Liver (tissue), 7 donors: ENCODE measurements at regions not wholly inside any gene's neighbourhood (a gene's known extent, or its start where the extent isn't known, plus 50 kb on each side); places are given as distances from the start of the nearest gene placed in this dataset.

ENCODE experiments used
- DNase-seq: peaks from one replicate; pipeline ENCODE4 v3.0.0-alpha.2; 2017; ENCODE audit warnings: low spot score
- H3K27ac ChIP-seq, 2 donors: one replicate each; pipeline ENCODE4 v1.7.0; 2013; ENCODE audit warnings: inconsistent platforms in 2 of 2, low read length in 2 of 2, control low read depth in 1 of 2, low read depth in 1 of 2, mild to moderate bottlenecking in 1 of 2
- H3K27me3 ChIP-seq, 4 donors: one replicate each; pipeline versions ENCODE4 v1.6.1 to v1.7.0; 2013; ENCODE audit warnings: low read length in 3 of 4, inconsistent platforms in 1 of 4, mild to moderate bottlenecking in 1 of 4, moderate library complexity in 1 of 4; ENCODE audit not compliant: control insufficient read depth in 4 of 4, insufficient read depth in 4 of 4
- H3K36me3 ChIP-seq, 4 donors: one replicate each; pipeline versions ENCODE4 v1.6.1 to v1.7.0; 2013; ENCODE audit warnings: low read length in 3 of 4, mild to moderate bottlenecking in 3 of 4, low read depth in 1 of 4, moderate library complexity in 1 of 4; ENCODE audit not compliant: control insufficient read depth in 4 of 4, insufficient read depth in 3 of 4
- H3K4me1 ChIP-seq, 4 donors: one replicate each; pipeline versions ENCODE4 v1.6.1 to v1.7.0; 2013; ENCODE audit warnings: low read length in 3 of 4, mild to moderate bottlenecking in 3 of 4, moderate library complexity in 1 of 4; ENCODE audit not compliant: control insufficient read depth in 4 of 4, insufficient read depth in 4 of 4
- H3K4me3 ChIP-seq, 3 donors: one replicate each; pipeline versions ENCODE4 v1.6.1 to v1.7.0; 2013; ENCODE audit warnings: low read length in 3 of 3, control low read depth in 1 of 3, low read depth in 1 of 3, mild to moderate bottlenecking in 1 of 3
- H3K9ac ChIP-seq, 2 donors: one replicate each; pipeline ENCODE4 v1.7.0; 2013; ENCODE audit warnings: low read length in 2 of 2, mild to moderate bottlenecking in 2 of 2, moderate library complexity in 2 of 2, control low read depth in 1 of 2, low read depth in 1 of 2
- H3K9me3 ChIP-seq, 4 donors: one replicate each; pipeline versions ENCODE4 v1.6.1 to v1.7.0; 2013; ENCODE audit warnings: low read length in 3 of 4; ENCODE audit not compliant: control insufficient read depth in 4 of 4
- ATF3 ChIP-seq: IDR thresholded peaks from 2 replicates; pipeline ENCODE4 v1.6.1; 2016; ENCODE audit warnings: antibody characterized with exemption
- EGR1 ChIP-seq, 2 donors: IDR thresholded peaks; 2 replicates each; pipeline ENCODE4 v1.6.1; 2016 to 2018; ENCODE audit warnings: antibody characterized with exemption in 2 of 2, low read depth in 2 of 2
- FOXA1 ChIP-seq: IDR thresholded peaks from 2 replicates; pipeline ENCODE4 v1.6.1; 2016; ENCODE audit warnings: antibody characterized with exemption
- FOXA2 ChIP-seq: IDR thresholded peaks from 2 replicates; pipeline ENCODE4 v1.6.1; 2016; ENCODE audit warnings: antibody characterized with exemption
- GABPA ChIP-seq, 2 donors: IDR thresholded peaks in 1 of 2; conservative IDR thresholded peaks in 1 of 2; 2 replicates each; pipeline ENCODE4 v1.6.1; 2016; ENCODE audit warnings: antibody characterized with exemption in 2 of 2, mild to moderate bottlenecking in 1 of 2, moderate library complexity in 1 of 2
- HNF4A ChIP-seq, 2 donors: conservative IDR thresholded peaks; 2 replicates each; pipeline ENCODE4 v1.6.1; 2016; ENCODE audit warnings: antibody characterized with exemption in 2 of 2, mild to moderate bottlenecking in 2 of 2
- HNF4G ChIP-seq: IDR thresholded peaks from 2 replicates; pipeline ENCODE4 v1.6.1; 2016; ENCODE audit warnings: antibody characterized with exemption
- JUND ChIP-seq, 2 donors: IDR thresholded peaks; 2 replicates each; pipeline ENCODE4 v1.6.1; 2016; ENCODE audit warnings: antibody characterized with exemption in 2 of 2
- NR2F2 ChIP-seq: IDR thresholded peaks from 2 replicates; pipeline ENCODE4 v1.6.1; 2016; ENCODE audit warnings: antibody characterized with exemption
- RAD21 ChIP-seq, 2 donors: IDR thresholded peaks; 2 replicates each; pipeline ENCODE4 v1.6.1; 2016; ENCODE audit warnings: antibody characterized with exemption in 2 of 2, mild to moderate bottlenecking in 2 of 2
- REST ChIP-seq: IDR thresholded peaks from 2 replicates; pipeline ENCODE4 v1.6.1; 2016; ENCODE audit warnings: antibody characterized with exemption, mild to moderate bottlenecking
- RXRA ChIP-seq, 2 donors: IDR thresholded peaks; 2 replicates each; pipeline ENCODE4 v1.6.1; 2017 to 2018; ENCODE audit warnings: antibody characterized with exemption in 2 of 2, mild to moderate bottlenecking in 1 of 2
- SP1 ChIP-seq: IDR thresholded peaks from 2 replicates; pipeline ENCODE4 v1.6.1; 2018; ENCODE audit warnings: antibody characterized with exemption, mild to moderate bottlenecking
- TAF1 ChIP-seq: conservative IDR thresholded peaks from 2 replicates; pipeline ENCODE4 v1.6.1; 2016; ENCODE audit warnings: antibody characterized with exemption, mild to moderate bottlenecking
- YY1 ChIP-seq: IDR thresholded peaks from 2 replicates; pipeline ENCODE4 v1.6.1; 2016; ENCODE audit warnings: antibody characterized with exemption, mild to moderate bottlenecking
- WGBS: extraction: QIAGEN DNeasy Blood & Tissue Kit; methylation state at CpG from one replicate; pipeline ENCODE4 v1.1.7; 2013; 5-methylcytosine and 5-hydroxymethylcytosine counted together
- TF ChIP-seq, protein P1 (sequence below): IDR thresholded peaks from 2 replicates; pipeline ENCODE4 v1.6.1; 2016; ENCODE audit warnings: antibody characterized with exemption
- donor health status: healthy.
- donor health status: healthy.
- donor health status: healthy.
- donor health status: healthy.

- Histone ChIP-seq H3K9ac (no peak overlapping the region), H3K27me3 (peaks cover 0 to 3% (median 0%) of the 10 kb centered on the region in 4 donors), H3K4me3 (no peak overlapping the region), H3K4me1 (no peaks in the 10 kb centered on the region), H3K9me3 (no peaks in the 10 kb centered on the region), H3K27ac (no peak overlapping the region), H3K36me3 (no peaks in the 10 kb centered on the region)
- TF ChIP-seq EGR1 (IDR thresholded peaks at IDR 0.05; ENCODE audit: low read depth in 2 of 2) (no peak), TAF1 (no peak), REST (no peak), YY1 (no peak), JUND (IDR thresholded peaks at IDR 0.05) (no peak), FOXA1 (no peak), ATF3 (no peak), GABPA (IDR thresholded peaks at IDR 0.05 in 1 of 2, conservative IDR thresholded peaks at IDR 0.05 in 1 of 2) (no peak), FOXA2 (no peak), RXRA (IDR thresholded peaks at IDR 0.05) (no peak), NR2F2 (no peak), SP1 (no peak)
- TF ChIP-seq, protein P1, sequence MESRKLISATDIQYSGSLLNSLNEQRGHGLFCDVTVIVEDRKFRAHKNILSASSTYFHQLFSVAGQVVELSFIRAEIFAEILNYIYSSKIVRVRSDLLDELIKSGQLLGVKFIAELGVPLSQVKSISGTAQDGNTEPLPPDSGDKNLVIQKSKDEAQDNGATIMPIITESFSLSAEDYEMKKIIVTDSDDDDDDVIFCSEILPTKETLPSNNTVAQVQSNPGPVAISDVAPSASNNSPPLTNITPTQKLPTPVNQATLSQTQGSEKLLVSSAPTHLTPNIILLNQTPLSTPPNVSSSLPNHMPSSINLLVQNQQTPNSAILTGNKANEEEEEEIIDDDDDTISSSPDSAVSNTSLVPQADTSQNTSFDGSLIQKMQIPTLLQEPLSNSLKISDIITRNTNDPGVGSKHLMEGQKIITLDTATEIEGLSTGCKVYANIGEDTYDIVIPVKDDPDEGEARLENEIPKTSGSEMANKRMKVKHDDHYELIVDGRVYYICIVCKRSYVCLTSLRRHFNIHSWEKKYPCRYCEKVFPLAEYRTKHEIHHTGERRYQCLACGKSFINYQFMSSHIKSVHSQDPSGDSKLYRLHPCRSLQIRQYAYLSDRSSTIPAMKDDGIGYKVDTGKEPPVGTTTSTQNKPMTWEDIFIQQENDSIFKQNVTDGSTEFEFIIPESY = no peak
- 92% methylated on average over 5 of the region's 5 CpGs for WGBS
- no peak for DNase-seq
These were observed 69.6 kb upstream of the THBS2 start for GRCh38 chr6:169323221-169323620.

DNA sequence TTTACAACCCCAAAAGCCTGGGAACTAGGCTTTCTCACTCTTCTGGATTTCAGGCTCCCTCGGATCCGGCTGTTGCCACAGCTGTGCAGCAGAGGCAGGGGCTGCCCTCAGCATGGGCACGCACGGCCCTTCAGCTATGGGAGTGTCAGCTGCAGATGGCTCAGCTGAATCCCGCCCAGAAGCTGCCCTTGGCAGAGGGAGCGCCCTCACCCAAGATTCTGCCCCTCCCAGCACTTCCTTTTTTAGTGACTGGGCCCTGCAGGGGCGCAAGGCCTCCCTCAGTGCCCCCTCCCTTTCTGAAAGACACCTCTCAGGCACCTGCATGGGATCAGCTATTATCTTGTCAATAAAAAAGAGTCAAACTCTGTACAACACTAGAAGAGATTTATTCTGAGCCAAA lies 67.9 kb upstream of the THBS2 start:
- H3K27ac ChIP-seq = no peak overlapping the region
- TF ChIP-seq RXRA (IDR thresholded peaks at IDR 0.05) (no peak), RAD21 (IDR thresholded peaks at IDR 0.05) (no peak), HNF4G (no peak), EGR1 (IDR thresholded peaks at IDR 0.05; ENCODE audit: low read depth in 2 of 2) (no peak), NR2F2 (no peak), HNF4A (conservative IDR thresholded peaks at IDR 0.05) (no peak), ATF3 (no peak)
- TF ChIP-seq, protein P1 = no peak
- no peaks in the 10 kb centered on the region for H3K4me1 ChIP-seq
- 80% methylated on average over 7 of the region's 7 CpGs for WGBS
- no peaks in the 10 kb centered on the region for H3K36me3 ChIP-seq
- H3K9me3 ChIP-seq = no peaks in the 10 kb centered on the region
- no peak overlapping the region for H3K4me3 ChIP-seq
- H3K9ac ChIP-seq = no peak overlapping the region
- no peaks in the 10 kb centered on the region for H3K27me3 ChIP-seq
- DNase-seq = no peak
